Stimulated activated naive CD8-positive, alpha-beta T cell treated with anti-CD3 and anti-CD28 coated beads, Interleukin-15, Interleukin-2, amounts not matched to agents 100 U/mL and 50 U/mL, for 24 hours (primary cell): ENCODE measurements at regions not wholly inside any gene's neighbourhood (a gene's known extent, or its start where the extent isn't known, plus 50 kb on each side); places are given as distances from the start of the nearest gene placed in this dataset.

Source experiments
- ATAC-seq: fragments of 150-1000 bp; cut with Tn5 transposase; one replicate; pipeline ENCODE4 v1.10.0; 2021
- DNase-seq: peaks from one replicate; pipeline ENCODE4 v3.0.0; 2021

DNA sequence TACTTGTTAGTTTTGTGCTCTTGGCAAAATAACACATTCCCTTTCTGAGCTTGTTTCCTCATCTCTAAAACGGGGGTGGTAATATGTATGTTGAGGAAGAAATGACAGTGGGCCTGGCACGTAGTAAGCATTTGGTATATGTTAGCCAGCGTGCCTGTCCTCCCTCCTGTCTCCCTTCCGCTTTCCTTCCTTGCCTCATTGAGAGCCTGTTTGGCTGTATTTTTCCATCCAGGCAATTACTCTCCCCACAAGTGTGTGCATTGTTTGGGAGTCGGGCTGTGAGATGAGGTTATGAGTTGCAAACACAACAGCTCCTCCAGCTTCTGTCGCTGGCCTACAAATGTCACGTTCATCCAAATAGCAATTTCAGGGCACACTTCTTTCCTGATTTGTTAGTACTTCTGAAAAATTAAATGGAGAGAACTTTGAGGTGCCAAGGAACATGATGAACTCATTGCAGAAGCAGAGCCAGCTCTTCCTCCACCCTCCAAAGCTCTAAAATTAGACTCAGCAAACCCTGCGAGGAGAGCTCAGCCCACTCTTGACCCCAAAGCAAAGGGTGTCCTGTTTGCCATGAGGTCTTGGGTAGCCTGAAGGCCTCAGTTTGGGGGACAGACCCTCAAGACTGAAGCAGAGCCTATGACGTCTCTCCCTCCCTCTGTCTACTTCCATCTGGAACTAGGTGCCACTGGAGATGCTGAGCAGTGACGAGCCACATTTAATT, 50.7 kb upstream of the TOX2 start:
- DNase-seq (no peak), ATAC-seq (no peak)

DNA sequence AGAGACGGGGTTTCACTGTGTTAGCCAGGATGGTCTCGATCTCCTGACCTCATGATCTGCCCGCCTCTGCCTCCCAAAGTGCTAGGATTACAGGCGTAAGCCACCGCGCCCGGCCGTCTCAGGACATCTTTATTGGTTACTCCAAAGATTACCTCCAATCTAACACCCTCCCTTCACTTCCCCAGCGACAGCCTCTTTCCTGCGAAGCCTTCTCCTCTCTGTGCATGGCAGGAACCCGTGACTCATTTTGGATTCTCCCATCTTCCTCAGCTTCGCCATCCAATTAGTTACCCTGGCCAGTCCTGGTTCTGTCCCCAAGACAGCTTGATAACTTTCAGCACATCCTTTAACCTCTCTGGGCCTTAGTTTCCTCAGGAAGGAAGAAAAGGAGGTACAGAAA, 51.3 kb upstream of the TOX2 start:
- ATAC-seq = no peak

DNA sequence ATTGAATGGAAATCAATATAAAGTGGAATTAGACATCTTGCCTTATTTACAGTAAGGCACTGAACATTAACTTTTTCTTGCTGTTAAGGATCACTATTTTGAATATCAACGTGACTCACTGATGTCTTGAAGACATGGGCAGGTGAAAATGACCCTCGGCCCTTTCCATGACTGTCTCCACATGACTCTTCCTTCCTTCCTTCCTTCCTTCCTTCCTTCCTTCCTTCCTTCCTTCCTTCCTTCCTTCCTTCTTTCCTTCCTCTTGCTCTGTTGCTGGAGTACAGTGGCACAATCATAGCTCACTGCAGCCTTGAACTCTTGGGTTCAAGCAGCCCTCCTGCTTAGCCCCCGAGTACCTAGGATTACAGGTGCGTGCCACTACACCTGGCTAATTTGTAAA, 52.2 kb upstream of the TOX2 start:
- DNase-seq (no peak), ATAC-seq (no peak)

More for the DNA sequence above, 51.3 kb upstream of the TOX2 start:
- no peak for DNase-seq

DNA sequence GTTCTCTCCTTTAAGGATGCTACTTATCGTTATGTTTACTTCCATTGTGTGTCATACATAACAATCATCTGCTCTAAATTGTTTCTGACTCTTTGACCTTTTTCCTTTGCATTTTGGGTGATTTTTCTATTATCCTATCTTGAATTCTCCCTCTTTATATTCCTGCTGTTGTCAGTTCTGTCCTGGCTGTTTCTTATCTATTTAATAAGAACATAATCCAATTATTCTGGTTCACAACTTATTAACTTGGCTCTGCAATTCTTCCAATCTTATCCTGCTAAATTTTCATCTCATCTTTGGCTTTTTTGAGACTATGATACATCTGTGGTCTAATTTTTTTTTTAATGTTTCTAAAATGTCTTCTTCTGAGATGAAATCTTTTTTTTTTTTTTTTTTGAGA, 54.7 kb upstream of the TOX2 start:
- ATAC-seq (no peak), DNase-seq (no peak)

DNA sequence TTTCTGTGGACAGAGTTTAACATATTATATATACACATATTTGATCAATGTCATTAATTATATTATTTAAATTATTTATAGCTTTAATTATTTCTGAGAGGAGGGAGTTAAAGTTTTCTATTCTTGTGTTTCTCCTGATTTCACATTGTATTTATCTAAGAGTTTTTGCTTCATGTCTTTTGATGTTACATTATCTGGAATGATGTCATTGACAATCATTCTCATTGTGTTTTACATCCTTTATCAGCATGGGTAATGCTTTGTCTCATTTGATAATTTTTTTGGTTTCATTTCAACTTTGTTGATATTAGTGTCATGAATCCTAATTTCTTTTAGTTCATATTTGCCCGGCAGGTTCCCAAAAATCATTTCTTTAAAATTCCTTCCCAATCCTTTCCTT, 56.7 kb upstream of the TOX2 start:
- DNase-seq (no peak), ATAC-seq (no peak)

DNA sequence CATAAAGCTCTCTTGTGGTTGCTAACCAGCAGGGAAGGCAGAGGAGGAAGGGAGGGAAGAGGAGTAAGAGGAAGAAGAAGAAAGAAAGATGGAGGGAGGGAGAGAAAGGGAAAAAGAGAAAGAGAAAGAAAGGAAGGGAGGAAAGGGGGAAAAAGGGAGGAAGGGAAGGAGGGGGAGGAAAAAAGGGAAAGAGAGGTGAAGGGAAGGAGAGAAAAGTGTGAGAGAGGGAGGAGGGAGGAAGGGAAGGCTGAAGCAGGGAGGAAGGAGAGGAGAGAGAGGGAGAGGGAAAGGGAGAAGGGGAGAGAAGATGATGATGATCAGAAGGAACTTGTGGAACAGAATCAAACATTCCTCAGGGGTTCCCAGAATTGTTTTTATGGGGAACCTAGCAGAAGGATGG, 57.5 kb upstream of the TOX2 start:
- ATAC-seq = no peak
- no peak for DNase-seq

DNA sequence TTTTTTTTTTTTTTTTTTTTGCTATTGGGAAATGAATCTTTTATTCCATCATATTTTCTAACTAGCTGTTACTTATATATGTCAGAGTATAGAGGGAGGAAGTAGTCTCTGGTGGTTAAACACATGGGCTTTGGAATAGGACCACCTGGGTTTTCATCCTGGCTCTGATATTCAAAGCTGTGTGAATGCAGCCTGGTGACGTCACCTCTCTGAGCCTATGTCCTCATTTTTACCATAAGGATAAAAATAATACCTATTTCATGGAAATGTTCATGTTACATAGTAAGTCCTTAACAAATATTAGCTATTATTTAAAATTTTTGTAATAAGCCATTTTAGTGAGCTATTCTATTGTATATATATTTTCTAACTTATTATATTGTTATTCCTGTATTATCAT, 58.8 kb upstream of the TOX2 start:
- DNase-seq (no peak), ATAC-seq (no peak)

DNA sequence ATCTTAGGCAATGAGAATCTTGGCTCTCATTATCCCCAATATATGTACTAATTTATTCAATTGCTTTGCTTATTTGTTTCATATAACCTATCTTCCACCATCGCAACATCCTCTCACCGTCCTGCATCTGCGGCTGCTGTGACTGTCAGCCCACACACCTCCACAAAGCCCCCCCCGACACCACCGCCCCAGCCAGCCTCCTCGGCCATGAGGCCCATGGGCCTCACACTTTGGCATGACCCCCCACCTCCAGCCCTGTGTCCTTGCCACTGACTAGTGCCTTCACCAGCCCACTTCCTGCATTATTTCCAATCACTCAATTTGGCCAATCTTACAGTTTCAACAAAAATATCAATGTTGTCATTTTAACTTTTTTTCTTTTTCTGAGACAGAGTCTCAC, 60.7 kb upstream of the TOX2 start:
- DNase-seq (no peak), ATAC-seq (no peak)

DNA sequence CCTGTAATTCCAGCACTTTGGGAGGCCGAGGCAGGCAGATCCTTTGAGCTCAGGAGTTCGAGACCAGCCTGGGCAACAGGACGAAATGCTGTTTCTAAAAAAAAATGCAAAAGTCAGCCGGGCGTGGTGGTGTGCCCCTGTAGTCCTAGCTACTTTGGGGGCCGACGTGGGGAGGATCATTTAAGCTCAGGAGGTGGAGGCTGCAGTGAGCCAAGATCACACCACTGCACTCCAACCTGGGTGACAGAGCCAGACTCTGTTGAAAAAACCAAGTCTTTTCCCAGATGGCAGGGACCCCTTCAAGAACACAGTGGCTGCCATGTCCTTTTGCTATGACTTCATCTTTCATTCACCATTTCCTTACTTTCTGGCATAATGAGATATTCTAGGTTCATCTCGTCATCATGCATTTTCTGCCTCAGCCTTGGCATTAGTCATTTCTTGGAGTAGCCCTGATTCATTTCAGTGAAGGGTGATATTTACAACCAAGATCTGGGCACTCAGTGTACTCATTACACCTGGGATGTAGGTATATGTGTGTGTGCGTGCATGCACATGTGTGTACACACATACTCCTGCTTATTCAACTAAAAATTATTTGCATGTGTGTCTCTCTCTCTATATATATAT, 61.4 kb upstream of the TOX2 start:
- DNase-seq (no peak), ATAC-seq (no peak)

DNA sequence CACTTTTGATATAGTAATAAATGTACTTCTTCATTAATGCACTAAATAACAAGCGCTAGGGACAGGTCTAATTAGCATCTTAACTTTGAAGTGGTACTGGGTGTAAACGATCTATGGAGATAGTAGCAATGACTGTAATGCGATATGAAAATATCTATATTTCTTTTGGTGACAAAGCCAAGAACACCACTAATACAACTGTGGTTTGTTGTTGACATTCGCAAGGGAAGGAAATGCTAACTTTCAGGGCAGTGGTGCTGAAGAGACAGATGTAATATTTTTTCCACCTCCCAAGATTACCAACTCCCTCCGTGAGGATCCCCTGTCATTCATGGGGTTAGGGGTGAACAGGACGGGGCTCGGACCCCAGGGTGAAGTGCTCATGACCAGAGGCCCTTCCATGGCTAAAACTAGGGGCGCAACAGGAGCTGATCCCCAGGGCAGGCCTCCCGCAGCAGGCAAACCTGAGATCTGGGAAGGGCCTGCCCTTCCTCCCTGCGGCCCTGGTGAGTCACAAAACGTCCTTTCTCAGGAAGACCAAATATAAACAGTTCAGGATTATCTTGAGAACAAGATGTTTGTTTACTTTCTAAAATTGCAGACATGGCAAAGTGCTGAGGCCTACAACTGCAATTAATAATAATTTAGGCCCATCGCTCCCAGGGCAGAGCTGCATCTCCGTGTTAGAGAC, 65.0 kb upstream of the TOX2 start:
- DNase-seq = no peak
- no peak for ATAC-seq

DNA sequence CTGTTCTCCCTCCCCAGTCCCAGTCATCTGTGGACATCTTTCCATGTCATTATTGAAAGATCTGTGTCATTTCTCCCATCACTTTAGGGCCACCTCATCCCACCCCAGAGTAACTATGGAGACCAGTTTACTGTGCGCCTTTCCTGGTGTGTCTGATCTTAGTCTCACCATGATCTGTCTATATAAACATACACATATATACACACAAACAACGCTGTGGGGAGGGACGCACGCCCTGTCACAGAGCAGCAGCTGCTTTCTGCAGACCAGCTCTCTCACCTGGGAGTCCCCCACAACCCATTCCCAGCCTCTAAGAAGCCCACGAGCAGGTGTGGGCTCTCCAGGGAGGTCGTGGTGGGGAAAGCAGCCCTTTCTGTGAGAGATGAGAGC, 68.1 kb upstream of the TOX2 start:
- no peak for DNase-seq

DNA sequence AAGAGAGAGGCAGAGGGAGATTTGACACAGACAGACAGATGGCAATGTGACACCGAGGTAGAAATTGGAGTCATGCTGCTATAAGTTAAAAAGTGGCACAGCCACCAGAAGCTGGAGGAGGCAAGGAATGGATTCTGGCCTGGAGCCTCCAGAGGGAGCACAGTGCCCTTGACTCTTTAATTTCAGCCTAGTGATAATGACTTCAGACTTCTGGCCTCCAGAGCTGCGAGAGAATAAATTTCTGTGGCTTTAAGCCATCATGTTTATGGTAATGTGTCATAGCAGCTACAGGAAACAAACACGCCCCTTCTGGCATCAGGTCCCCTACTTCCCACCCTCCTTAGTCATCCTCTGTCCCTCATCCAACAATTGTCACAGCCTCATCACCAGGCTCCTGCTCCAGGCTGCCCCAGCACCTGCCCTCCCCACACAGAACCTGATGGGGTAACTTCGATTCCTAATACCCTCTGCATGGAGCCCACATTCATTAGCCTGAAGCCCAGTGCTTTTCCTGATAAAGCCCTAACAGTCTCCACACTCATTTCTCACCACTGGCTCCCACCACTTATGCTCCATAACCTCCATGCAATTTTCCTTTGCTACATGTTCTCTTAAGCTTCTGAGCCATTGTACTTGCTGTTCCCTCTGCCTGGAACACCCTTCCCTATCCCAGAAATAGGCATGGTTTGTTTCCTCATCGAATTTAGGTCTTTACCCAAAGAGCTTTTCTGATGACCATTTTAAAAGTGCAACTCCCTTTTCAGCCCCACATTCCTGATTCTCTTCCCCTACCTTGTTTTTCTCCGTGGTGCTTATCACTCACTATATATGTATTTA, 69.7 kb upstream of the TOX2 start:
- peak; percentile 33 for ATAC-seq
- DNase-seq = no peak

More for the DNA sequence above, 68.1 kb upstream of the TOX2 start:
- no peak for ATAC-seq

DNA sequence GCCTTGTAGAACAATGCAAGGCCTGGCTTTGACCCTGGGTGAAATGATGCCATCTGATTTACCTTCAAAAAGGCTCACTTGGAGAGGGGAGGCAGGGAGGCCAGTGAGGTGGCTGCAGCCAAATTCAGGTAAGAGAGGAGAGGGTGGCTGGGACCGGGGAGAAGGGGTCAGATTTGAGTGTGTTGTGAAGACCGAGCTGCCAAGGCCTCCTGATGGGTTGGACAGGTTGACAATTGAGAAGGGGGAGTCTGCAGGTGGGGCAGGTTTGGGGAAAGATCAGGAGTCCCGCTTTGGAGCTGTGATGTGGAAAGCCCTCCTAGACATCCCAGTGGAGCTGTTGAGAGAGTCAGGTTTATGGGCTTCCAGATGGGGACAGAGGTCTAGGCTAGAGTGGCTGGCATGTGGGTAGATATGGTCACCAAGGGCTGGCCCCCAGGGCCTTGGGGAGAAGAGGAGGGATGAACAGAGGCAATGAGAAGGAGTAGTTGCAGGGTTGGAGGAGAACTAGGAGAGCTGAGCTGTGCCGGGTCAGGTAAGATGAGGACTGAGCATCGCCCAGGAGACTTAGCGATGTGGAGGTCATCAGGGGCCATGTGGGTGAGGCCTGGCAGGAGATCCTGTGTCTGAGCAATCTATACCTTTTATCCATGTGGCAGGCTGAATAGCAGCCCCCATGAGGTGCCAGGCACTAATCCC, 70.5 kb upstream of the TOX2 start:
- DNase-seq = no peak
- no peak for ATAC-seq

DNA sequence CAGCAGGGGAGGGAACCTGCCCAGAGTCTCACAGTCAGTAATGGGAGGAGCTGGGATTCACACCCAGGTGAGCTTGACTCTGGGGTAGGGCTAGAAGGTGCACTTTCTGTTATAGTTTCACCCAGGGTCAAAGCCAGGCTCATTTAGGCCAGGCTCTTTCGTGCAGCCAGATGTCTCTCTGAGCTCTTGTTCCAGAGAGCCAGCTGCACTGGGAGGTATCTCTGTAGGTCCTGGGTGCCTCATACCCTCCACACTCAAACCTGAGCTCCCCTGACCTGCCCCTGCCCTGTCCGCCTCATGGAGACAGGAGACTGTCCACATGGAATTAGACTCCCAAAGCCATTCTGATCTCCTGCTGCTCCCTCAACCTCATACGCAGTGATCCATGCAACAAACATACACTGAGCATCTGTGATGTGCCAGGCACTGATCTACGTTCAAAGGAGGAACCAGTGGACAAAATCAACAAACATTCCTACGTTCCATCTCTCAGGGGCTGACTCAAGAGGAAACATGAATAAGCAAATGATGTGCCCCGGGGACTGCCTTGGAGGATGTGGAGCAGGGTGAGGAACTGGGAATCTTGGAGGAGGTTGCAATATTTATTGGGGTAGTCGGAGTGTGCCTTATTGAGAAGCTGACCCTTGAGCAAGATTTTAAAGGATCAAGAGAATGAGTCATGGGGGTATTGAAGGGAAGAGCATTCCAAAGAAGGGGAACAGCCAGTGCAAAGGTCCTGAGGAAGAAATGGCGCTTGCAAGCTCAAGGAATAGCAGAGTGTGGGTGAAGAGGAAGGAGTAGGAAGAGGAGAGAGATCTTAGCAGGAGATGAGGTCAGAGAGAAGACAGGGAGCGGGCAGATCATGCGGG, 71.3 kb upstream of the TOX2 start:
- no peak for DNase-seq
- no peak for ATAC-seq

DNA sequence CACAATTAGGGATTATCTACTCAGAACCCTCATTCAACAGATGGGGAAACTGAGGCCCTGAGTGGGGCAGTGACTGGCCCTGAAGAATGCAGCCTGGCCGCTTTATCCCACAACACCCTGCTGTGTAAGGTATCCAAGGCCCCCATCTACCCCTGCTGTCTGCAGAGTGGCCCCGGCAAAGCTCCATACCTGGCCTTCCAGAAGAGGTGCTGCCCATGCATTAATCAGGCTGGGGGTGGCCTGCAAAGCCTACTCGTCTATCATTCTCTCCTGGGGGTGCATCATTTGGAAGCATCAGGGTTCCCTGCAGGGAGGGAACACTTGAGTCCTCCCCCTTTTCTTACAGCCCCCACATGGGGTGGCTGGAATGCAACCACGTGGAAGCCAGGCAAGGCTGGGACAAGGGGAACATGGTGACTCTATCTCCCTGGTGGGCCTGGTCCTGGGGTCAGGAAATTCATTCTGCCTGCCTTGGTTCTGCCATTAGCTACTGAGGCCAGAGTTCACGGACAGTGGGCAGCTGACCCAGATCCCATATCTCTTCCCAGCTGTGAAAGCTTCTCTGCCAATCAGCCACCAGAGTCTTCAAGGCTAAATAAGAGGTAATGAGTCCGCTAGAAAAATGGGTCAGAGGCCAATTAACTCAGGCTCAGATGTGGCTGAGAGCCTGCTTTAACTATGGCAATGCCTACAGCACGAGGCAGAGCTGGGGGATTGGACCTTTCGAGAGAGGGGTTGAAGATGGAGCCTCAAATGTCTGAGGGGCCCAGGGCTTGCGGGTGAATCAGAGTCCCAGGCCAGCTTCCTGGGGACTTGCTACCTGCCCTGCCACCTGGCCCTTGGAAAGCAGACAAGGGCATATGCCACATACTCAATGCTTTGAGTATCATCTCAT, 72.3 kb upstream of the TOX2 start:
- ATAC-seq (no peak), DNase-seq (no peak)

DNA sequence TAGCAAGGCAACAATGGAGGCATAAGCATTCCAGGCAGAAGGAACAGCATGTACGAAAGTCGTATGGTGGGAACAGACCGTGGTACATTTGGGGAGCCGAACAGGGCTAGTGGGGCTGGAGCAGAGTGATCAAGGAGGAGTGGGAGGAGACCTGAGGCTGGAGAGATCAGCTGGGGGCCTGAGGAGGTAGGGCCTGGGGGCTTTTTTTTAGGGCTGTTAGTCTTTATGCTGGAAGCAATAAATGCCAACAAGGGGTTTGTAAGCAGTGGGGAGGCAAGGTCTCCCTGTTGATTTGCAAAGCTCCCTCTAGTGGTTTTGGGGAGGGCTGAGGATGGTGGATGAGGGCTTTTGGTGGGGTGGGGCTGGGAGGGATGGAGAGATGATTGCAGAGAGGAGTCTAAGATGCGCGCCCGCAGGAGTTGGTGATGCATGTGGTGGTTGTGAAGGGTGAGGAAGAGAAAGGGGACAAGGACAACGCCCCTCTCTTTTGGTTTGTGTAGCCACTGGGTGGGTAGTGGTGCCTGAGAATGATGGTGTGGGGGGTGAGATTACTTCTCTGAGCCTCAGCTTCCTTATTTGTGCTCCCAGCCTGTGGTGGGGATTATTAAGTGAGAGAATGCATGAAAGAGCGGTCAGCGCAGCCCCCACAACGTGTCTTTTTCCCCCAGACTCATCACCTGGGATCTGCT, 74.1 kb upstream of the TOX2 start:
- ATAC-seq (peak; percentile 37), DNase-seq (peak; percentile 46)

DNA sequence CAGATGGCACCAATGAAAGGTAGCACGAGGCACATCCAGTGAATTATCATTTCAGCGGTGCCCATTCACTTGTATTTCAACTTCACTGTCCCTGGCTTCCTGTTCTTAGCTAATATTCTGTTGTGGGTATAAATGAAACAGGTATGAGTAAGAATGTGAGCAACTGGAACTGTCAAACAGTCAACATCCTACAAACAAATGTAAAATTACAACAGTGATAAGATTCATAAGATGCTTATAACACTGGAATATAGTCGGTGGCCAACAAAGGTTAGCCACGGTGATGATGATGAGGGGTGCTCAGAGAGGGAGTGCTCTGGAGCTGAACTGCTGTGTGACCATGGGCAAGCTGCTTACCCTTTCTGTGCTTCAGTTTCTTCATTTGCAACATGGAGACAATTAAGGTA, 74.9 kb upstream of the TOX2 start:
- DNase-seq (no peak), ATAC-seq (peak; percentile 58)

DNA sequence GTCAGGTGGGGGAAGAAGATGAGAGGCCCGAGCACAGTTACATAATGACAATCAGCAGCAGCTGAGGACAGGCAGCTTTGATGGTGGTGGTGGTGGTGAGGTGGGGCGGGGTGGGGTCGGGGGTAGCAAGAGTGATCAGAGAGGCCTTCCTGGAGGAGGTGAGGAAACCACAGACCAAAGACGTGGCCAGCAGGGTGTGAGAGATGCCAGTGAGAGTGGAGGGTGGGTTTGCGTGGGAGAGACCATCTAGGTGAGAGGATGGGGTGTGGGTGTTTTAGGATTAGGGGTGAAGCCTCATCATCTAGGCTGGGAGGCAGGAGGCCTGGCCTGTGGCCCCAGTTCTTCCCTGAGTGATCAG, 76.0 kb upstream of the TOX2 start:
- DNase-seq = peak; percentile 44
- peak; percentile 48 for ATAC-seq
